ENCODE measurements at regions not wholly inside any gene's neighbourhood (a gene's known extent, or its start where the extent isn't known, plus 50 kb on each side); places are given as distances from the start of the nearest gene placed in this dataset.
A peak's percentile ranks its signal among the peaks of the same experiment; 100 is the strongest.

DNA sequence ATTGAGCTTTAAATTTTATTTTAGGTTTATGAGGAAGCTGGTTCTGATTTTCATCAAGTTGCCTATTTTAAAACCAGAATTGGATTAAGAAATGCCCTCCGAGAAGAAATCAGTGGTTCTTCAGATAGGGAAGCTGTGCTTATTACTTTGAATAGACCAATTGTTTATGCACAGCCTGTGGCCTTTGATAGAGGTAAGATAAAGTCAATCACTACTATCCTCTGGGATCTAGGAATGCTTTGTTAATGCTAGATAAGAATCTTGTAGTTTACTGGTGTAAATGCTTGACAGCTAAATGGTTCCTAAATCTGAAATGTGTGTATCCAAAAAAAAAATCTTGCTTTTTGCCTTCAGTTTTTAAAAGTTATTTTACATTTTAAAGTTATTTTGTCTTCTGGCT lies 73.0 kb upstream of the ADAD1 start:
- DNase-seq (ENCODE audit: low read depth), result no peak

DNA sequence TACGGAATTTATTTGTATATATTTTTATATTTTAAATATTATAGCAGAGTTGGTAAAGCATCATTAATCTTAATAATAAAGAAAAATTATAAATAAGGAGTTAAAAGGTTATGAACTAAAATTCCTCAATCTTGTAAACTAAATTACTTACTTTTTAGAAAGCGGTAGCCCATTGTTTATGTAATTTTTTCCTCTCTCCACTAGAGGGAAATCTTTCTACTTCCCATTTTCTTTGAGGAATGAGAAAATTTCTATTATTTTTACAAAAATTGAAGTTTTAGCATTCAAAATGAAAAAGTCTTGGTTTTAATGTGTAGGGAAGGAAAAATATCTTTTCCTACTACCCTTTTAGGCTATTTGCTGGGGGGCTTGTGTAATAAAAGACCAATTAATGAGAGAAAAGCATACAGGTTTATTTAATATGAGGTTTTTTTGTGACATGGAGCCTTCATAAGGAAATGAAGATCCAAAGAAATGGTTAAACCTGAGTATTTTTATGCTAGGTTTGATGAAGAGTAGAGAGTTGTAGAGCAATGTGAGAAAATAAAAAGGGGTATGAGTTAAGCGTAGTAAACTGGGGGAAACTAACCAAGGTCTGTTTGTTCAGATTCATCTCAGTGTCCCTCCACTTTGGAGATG lies 68.7 kb upstream of the ADAD1 start:
- peak; percentile 3 for DNase-seq (ENCODE audit: low read depth)

DNA sequence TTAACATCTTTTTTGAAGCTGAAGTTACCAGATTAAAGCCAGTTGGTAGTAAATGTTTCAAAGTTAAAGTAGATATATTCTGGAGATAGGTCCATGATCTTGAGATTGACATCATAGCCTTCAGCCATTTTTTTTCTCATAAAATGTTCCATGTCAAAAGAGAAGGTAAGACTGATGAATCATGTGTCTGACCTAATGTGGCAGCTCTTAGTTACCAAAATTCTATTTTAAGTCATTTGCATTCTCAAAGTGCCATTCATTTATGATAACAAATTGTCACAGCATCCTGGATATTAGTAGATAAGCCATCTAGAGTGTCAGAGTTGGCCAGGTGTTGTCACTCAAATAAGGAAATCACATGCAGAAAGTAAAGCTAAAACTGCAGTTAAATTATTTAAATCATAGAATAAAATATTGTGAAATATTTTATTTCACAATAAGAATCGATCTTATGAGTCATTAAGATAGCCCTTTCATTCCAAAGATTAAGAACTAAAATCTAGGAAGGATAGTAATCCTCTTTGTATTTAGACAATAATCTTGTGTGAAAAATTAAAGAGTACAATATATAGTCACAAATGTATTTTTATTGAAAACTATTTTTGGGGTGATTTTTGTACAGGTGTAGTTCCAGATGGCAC lies 65.7 kb upstream of the ADAD1 start:
- no peak for DNase-seq (ENCODE audit: low read depth)

DNA sequence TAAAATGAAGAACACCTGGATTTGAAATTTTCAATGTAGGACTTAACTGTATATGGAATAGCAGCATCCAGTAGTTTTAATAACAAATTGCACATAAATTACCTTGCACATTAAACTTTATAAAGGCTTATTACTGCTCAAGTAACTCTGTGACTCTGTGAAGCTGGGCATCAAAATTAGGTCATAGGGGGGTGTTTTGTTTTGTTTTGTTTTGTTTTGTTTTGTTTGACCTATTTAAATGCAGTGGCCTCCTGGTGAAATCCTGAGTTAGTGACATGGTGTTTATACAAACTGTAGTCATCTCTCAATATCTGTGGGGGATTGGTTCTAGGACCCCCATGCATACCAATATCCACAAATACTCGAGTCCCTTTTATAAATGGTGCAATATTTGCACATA lies 51.9 kb upstream of the ADAD1 start:
- DNase-seq (ENCODE audit: low read depth), result no peak

DNA sequence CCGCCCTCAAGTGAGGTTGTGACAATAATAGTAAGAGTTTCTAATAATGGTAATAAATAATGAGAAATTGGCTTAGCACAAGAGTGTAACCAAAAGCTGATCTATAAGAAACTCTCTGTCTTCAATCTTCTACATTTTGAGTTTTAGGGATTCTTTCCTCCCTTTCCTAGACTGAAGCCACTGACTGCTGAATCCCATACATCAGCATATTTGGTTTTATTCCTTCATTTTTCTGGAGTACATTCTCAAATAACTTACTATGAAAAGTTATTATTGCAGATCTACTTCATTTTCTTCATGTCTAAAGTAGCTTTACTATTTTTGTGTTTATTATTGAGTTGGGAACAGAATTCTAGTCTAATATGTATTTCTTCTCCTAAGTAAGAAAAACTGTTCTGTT lies 49.9 kb upstream of the ADAD1 start:
- DNase-seq (ENCODE audit: low read depth), result no peak
